ENCODE measurements at regions not wholly inside any gene's neighbourhood (a gene's known extent, or its start where the extent isn't known, plus 50 kb on each side); places are given as distances from the start of the nearest gene placed in this dataset.

- TF ChIP-seq, protein P1, sequence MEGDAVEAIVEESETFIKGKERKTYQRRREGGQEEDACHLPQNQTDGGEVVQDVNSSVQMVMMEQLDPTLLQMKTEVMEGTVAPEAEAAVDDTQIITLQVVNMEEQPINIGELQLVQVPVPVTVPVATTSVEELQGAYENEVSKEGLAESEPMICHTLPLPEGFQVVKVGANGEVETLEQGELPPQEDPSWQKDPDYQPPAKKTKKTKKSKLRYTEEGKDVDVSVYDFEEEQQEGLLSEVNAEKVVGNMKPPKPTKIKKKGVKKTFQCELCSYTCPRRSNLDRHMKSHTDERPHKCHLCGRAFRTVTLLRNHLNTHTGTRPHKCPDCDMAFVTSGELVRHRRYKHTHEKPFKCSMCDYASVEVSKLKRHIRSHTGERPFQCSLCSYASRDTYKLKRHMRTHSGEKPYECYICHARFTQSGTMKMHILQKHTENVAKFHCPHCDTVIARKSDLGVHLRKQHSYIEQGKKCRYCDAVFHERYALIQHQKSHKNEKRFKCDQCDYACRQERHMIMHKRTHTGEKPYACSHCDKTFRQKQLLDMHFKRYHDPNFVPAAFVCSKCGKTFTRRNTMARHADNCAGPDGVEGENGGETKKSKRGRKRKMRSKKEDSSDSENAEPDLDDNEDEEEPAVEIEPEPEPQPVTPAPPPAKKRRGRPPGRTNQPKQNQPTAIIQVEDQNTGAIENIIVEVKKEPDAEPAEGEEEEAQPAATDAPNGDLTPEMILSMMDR (IDR thresholded peaks at IDR 0.05), result no peak
- TF ChIP-seq POLR2A (IDR thresholded peaks at IDR 0.05) (no peak), EP300 (IDR thresholded peaks at IDR 0.05) (no peak)
These were observed 297.1 kb upstream of the MME start for GRCh38 chr3:154783061-154783460.

Data from stomach (tissue), 4 donors.